ENCODE measurements at regions not wholly inside any gene's neighbourhood (a gene's known extent, or its start where the extent isn't known, plus 50 kb on each side); places are given as distances from the start of the nearest gene placed in this dataset.
"Not testable (repeated sequence)": the region's sequence is repeated elsewhere in the genome, so short reads cannot be mapped to it uniquely, and the experiment has no call there.

DNA sequence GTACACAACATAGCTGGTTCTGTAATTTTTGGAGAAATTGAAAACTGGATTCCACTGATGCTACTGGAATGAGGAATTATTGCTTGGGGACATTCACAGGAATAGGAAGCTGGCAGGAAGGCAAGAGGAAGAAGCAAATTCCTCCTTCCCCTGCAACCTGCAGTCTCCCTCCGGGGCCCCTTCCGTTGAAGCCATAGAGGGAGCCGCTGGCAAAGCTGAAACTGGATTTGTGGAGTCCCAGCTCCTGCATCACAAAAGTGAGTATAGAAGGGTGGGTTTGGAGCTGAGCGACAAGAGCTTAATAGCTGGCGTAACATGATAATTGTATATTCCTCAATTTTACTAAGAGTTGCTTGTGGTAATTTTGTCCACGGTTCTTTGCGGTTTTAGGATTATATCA is 190.8 kb downstream of the ADRA2A start:
- DNase-seq (ENCODE audit: low spot score) = no peak

DNA sequence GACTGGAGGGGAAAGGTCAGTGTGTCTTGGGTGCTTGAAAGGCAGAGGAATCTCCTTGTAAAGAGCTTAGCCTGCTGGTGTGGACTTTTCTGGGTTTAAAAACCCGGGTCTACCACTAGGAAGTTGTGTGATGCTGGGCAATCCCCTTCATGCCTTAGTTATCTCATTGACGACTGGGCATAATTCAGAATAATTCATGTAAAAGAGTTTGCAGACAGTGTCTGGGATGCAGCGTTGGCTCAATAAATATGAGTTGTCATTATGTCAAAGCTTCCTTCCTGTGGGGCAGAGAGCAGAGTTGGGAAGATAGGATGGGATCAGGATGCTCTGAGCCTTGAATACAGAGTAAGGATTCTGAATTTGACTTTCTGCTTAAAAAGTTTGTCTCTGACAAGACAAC is 196.4 kb downstream of the ADRA2A start:
- DNase-seq (ENCODE audit: low spot score) = no peak

- DNase-seq (ENCODE audit: low spot score) = no peak
Measured at GRCh38 chr10:111273635-111274034, 196.8 kb downstream of the ADRA2A start.

- no peak for DNase-seq (ENCODE audit: low spot score)
Measured at GRCh38 chr10:111275091-111275490, 198.3 kb downstream of the ADRA2A start.

DNA sequence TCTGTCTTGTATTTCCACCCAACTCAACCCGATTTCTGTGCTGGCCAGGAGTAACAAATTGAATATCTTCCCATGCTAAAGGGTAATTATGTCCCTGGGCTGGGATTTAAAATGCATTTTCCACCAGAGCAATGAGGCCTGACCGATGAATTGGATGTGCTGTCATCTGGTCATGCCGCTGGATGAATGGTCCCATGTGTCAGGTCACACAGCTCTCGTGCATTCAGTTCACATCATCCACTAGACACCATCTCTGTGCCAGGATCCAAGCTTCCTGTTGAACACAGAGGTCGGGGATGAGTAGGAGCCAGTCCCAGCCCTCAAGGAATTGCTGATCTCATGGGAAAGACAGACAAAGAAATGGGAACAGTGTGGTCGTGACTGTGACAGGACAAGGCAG is 200.8 kb downstream of the ADRA2A start:
- DNase-seq (ENCODE audit: low spot score) = no peak

GRCh38 chr10:111278266-111278665 is 201.4 kb downstream of the ADRA2A start:
- DNase-seq (ENCODE audit: low spot score) = no peak

- no peak for DNase-seq (ENCODE audit: low spot score)
Measured at GRCh38 chr10:111281516-111281915, 204.7 kb downstream of the ADRA2A start.

- no peak for DNase-seq (ENCODE audit: low spot score)
Measured at GRCh38 chr10:111289461-111289860, 212.6 kb downstream of the ADRA2A start.

DNA sequence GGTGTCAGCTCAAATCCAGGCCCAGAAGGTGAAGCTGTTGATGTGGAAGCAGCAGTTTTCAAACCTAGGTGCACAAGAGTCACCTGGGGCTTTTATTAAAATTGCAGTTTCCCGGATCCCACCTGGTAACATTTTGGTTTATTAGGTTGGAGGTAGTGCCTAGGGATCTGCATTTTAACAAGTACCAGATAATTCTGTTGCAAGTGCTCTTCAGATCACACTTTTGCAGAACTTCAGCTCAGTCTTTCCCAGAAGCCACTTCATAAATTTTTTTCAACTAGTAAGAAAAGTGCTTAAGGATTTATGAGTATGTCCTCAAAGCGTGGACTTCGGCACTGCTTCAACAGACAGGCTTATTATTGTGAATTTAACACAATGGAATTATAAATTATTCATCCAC is 213.8 kb downstream of the ADRA2A start:
- no peak for DNase-seq (ENCODE audit: low spot score)

DNA sequence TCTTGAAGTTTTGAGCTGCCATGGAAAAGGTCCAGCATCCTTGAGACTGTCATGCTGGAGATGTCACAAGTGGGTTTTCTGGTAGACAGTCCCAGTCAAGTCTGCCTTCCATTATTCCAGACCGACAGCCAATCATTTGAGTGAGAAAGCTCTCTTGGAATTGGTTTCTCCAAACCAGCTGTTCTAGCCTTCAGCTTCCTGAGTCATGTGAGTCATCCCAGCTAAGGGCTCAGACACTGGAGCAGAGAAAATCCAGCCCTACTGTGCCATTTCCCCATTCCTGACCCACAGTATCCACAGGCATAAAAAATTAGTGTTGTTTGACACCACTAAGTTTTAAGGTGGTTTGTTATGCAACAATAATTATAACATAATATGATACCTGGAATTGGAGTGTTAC is 219.0 kb downstream of the ADRA2A start:
- no peak for DNase-seq (ENCODE audit: low spot score)

GRCh38 chr10:111297351-111297848 is 220.6 kb downstream of the ADRA2A start:
- DNase-seq (ENCODE audit: low spot score) = no peak

GRCh38 chr10:111298031-111298430 is 221.2 kb downstream of the ADRA2A start:
- DNase-seq (ENCODE audit: low spot score) = no peak

DNA sequence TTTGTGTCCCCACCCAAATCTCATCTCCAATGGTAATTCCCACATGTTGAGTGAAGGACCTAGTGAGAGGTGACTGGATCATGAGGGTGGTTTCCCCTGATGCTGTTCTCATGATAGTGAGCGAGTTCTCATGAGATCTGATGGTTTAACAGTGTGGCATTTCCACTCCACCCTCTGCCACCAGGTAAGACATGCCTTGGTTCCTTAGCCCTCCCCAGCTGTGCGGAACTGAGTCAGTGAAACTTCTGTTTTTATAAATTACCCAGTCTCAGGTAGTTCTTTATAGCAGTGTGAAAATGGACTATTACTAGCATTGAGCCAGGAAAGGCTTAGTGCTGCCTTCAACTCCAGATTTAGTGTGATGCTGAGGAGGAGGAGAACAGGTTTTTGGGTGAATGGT is 222.2 kb downstream of the ADRA2A start:
- DNase-seq (ENCODE audit: low spot score) = no peak

DNA sequence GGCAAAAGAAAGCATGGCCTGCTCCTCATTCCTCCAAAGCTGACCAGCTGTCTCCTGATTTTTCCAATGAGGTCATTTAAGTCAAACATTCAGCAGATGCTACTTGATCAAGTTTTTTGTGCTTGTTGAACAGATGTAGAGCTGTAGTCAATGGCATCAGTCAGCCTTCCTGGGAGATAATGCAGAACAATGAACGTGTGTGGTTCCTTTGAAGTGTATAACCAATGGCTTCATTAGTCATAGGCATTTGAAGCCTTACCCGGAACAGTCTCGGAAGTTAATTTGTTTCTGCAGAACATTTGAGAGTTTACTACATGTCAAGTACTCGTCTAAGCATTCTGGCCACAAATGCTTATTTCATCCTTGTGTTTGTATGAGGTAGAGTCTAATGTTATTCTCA is 227.1 kb downstream of the ADRA2A start:
- no peak for DNase-seq (ENCODE audit: low spot score)

- no peak for DNase-seq (ENCODE audit: low spot score)
Measured at GRCh38 chr10:111316722-111317212, 239.9 kb downstream of the ADRA2A start.

DNA sequence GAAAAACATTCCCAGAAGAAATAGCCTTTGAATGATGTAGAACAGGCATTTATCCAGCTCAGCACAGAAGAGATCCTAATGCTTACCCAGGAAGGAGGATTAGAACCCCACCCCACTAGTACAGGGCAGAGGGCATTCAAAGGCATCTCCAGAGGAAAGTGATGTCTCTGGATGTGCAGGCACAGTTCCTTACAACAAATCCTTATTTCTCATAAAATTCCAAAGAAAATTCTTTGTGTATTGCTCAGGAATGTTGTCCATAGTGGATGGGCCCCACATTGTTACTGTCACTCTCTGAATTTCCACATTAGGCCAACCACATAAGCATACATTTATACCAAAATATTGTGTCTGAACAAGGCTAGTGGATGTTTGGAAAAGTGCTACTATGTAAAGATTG is 243.0 kb downstream of the ADRA2A start:
- no peak for DNase-seq (ENCODE audit: low spot score)

GRCh38 chr10:111323389-111323966 is 246.6 kb downstream of the ADRA2A start:
- DNase-seq (ENCODE audit: low spot score) = no peak

GRCh38 chr10:111332174-111332573 is 255.3 kb downstream of the ADRA2A start:
- DNase-seq (ENCODE audit: low spot score) = not testable (repeated sequence)

- peak; percentile 7 for DNase-seq (ENCODE audit: low spot score)
Measured at GRCh38 chr10:111335826-111336225, 259.0 kb downstream of the ADRA2A start.

GRCh38 chr10:111338035-111338434 is 261.2 kb downstream of the ADRA2A start:
- no peak for DNase-seq (ENCODE audit: low spot score)

DNA sequence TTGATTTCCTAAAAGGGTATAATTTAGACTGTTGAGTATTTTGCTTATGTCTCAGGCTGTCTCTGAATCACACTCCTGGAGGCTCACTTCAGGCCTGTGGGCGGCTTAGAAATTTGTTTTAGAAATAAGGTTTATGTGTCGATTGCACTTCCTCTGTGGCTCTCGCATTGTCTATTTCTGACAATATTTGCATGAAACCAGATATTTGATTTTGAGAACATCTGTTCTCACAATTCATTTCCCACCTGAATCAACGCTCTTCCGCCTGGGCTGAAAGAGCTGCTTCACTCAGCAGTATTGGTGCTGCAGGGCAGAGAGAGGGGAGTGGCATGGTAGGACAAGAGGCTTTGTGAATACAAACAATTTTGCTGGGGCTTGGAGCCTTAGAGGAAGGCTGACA is 262.0 kb downstream of the ADRA2A start:
- DNase-seq (ENCODE audit: low spot score) = no peak

DNA sequence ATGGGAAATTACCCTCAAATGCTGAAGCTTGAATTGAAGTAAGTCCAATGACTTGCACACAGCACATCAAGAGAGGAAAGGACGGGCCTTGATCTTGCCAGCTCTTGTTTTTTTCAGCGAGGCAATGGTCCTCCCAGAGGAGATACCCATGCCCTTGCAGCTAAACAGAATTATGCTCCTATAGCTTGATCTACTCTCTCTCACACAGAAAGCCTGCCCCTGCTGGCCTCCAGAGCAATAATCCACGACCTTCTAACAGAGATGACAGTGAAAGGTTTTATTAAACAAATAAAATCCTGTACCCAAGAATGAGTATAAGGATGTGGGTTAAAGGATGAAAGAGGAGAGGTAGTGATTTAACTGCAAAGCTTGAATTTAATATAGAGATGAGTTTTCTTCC is 268.0 kb downstream of the ADRA2A start:
- DNase-seq (ENCODE audit: low spot score) = no peak

GRCh38 chr10:111347386-111348013 is 270.7 kb downstream of the ADRA2A start:
- no peak for DNase-seq (ENCODE audit: low spot score)

DNA sequence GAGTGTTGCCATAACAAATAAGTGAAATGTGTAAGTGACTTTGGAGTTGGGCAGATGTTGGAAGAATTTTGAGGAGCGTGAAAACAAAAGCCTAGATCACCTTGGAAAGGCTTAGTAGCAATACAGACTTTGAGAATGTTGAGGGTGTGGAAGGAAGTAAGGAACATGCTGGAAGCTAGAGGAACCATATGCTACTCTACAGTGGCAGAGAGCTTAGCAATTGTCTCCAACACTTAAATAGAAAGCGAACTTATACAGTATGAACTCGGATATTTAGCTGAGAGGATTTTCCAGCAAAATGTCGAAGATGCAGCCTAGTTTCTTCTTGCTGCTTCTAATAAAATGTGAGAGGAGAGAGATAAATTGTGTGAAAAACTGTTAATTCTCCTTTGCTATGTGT is 271.2 kb downstream of the ADRA2A start:
- no peak for DNase-seq (ENCODE audit: low spot score)
